ENCODE measurements at regions not wholly inside any gene's neighbourhood (a gene's known extent, or its start where the extent isn't known, plus 50 kb on each side); places are given as distances from the start of the nearest gene placed in this dataset.

DNA sequence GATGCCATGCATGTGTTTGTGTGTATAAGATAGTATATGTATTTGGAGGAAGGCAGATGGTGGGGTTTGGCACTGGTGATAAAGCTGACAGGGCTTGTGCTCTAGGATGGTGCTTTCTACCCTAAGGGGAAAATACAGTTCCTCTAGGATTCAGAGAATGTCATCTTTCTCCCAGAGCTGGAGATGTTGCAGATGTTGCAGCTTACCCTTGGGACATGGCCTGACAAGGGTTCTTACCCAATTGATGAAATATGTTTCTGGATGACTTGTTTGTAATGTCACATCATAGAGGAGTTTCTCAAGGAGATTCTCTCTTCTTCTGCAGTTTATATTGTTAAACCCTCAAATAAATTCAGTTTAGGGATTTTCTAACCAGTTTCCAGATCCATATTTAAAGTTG lies 52.5 kb upstream of the PITX2 start:
- H3K4me3 ChIP-seq: no peak overlapping the region
- no peaks in the 10 kb centered on the region for H3K4me1 ChIP-seq (ENCODE audit: insufficient read depth)
- H3K27me3 ChIP-seq: no peaks in the 10 kb centered on the region
- intact Hi-C loops (cut with DNase I): no loop called here
- H3K27ac ChIP-seq: no peak overlapping the region
- TF ChIP-seq, protein P1, sequence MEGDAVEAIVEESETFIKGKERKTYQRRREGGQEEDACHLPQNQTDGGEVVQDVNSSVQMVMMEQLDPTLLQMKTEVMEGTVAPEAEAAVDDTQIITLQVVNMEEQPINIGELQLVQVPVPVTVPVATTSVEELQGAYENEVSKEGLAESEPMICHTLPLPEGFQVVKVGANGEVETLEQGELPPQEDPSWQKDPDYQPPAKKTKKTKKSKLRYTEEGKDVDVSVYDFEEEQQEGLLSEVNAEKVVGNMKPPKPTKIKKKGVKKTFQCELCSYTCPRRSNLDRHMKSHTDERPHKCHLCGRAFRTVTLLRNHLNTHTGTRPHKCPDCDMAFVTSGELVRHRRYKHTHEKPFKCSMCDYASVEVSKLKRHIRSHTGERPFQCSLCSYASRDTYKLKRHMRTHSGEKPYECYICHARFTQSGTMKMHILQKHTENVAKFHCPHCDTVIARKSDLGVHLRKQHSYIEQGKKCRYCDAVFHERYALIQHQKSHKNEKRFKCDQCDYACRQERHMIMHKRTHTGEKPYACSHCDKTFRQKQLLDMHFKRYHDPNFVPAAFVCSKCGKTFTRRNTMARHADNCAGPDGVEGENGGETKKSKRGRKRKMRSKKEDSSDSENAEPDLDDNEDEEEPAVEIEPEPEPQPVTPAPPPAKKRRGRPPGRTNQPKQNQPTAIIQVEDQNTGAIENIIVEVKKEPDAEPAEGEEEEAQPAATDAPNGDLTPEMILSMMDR (IDR thresholded peaks at IDR 0.05): no peak
- no peak for TF ChIP-seq EP300 (IDR thresholded peaks at IDR 0.05)
- TF ChIP-seq POLR2A (IDR thresholded peaks at IDR 0.05): no peak
- no peaks in the 10 kb centered on the region for H3K9me3 ChIP-seq
- no peak for DNase-seq
- no peaks in the 10 kb centered on the region for H3K36me3 ChIP-seq

DNA sequence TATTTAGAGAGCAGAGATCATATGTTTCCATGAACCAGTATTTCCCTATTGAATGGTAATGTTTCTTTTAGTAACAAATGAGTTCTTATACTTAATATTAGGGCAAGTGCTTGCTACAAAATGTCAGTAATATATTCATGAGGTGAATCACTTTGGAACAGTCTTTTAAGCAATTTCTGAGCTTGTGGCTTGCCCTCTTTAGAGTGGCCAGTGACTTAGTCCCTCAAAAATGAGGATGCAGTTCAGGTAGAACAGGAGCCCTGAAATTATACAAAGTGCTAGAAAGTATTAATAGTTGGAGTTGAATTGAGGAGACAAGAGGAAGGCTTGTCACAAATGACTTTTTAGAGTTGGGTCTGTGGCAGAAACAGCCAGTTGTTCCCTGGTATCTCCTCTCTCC lies 53.4 kb upstream of the PITX2 start:
- DNase-seq: no peak
- Histone ChIP-seq H3K36me3 (no peaks in the 10 kb centered on the region), H3K9me3 (no peaks in the 10 kb centered on the region), H3K27me3 (no peaks in the 10 kb centered on the region), H3K4me3 (no peak overlapping the region), H3K27ac (no peak overlapping the region), H3K4me1 (ENCODE audit: insufficient read depth) (no peaks in the 10 kb centered on the region)
- TF ChIP-seq POLR2A (IDR thresholded peaks at IDR 0.05) (no peak), EP300 (IDR thresholded peaks at IDR 0.05) (no peak)
- TF ChIP-seq, protein P1 (IDR thresholded peaks at IDR 0.05): no peak
- intact Hi-C loops (cut with DNase I): no loop called here

DNA sequence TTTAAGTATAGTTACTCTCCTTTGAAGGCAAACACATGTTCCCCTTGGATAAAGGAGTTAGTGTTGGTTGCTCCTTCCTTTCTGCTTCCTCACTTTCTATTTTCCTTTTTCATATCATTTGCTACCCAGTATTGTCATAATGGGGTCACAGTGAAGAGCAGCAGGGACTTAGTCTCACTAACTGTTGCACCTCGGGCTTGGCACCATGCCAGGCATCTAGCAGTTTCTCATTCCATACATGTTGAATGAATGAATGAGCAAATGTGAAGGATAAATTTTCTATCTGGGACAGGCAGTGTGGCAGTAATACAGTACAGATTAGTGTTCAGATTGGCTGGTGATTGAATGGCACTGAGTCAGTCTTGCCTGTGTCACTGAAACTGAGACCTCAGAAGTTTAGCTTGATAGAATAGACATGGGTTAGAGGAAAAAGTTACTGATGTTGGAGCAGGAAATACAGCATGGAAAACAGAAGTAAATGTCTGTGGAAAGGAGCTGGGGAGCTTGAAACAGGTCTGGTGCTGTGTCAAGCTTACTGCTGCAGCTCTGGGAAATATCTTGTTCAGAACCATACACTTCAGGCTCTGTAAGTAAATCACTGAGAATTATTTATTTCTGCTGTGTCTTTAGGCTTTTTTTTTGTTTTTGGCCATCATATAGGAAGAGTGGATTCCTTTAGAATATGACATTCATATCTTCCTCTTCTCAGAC lies 55.8 kb upstream of the PITX2 start:
- Histone ChIP-seq H3K9me3 (no peaks in the 10 kb centered on the region), H3K36me3 (no peaks in the 10 kb centered on the region), H3K27ac (no peak overlapping the region), H3K27me3 (no peaks in the 10 kb centered on the region), H3K4me1 (ENCODE audit: insufficient read depth) (no peaks in the 10 kb centered on the region), H3K4me3 (no peak overlapping the region)
- DNase-seq: no peak
- no peak for TF ChIP-seq POLR2A (IDR thresholded peaks at IDR 0.05)
- no peak for TF ChIP-seq EP300 (IDR thresholded peaks at IDR 0.05)
- TF ChIP-seq, protein P1 (IDR thresholded peaks at IDR 0.05): no peak
- intact Hi-C loops (cut with DNase I): no loop called here
- 13 to 28% (median 18%) methylated on average over 1 of the region's 1 CpG for WGBS, 3 donors

DNA sequence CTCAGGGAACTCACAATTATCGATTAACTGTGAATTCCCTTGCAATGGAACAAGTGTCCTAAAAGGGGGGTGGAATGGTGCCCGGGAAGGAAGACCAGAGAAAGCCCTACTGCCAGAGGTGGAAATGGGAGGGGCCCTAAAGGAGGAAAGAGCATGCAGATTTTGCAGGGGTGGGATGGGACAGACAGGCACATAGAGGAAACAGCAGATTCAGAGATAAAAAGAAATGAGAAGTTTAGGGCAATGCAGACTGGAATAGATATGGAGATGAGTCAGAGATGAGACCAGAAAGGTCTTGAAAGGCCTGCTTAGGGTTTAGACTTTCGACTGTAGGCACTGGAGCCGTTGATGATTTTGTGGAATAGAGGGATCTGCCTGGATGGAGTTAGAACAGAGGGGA lies 57.4 kb upstream of the PITX2 start:
- Histone ChIP-seq H3K4me1 (ENCODE audit: insufficient read depth) (no peaks in the 10 kb centered on the region), H3K36me3 (no peaks in the 10 kb centered on the region), H3K4me3 (no peak overlapping the region), H3K9me3 (no peaks in the 10 kb centered on the region), H3K27ac (no peak overlapping the region), H3K27me3 (no peaks in the 10 kb centered on the region)
- 66 to 75% (median 73%) methylated on average over 4 of the region's 4 CpGs for WGBS, 3 donors
- intact Hi-C loops (cut with DNase I): no loop called here
- DNase-seq: no peak
- TF ChIP-seq, protein P1 (IDR thresholded peaks at IDR 0.05): no peak
- no peak for TF ChIP-seq EP300 (IDR thresholded peaks at IDR 0.05)
- TF ChIP-seq POLR2A (IDR thresholded peaks at IDR 0.05): no peak
